PFSK-1 (cell line): ENCODE measurements at regions not wholly inside any gene's neighbourhood (a gene's known extent, or its start where the extent isn't known, plus 50 kb on each side); places are given as distances from the start of the nearest gene placed in this dataset.

Experiments
- FOXP2 ChIP-seq: optimal IDR thresholded peaks from 2 replicates; pipeline ENCODE3; 2011; ENCODE audit warnings: borderline replicate concordance, control low read depth, inconsistent platforms; ENCODE audit not compliant: insufficient read depth; ENCODE audit errors: extremely low read length, extremely low read depth
- POLR2AphosphoS5 ChIP-seq: IDR thresholded peaks from 2 replicates; pipeline ENCODE4 v1.6.1; 2012; ENCODE audit warnings: low read depth, mild to moderate bottlenecking, control low read depth, low read length, moderate library complexity
- REST ChIP-seq, 2 experiments: IDR thresholded peaks; 2 replicates each; pipeline versions ENCODE4 v1.6.1 to v1.8.0; 2011 to 2012; ENCODE audit warnings: low read depth in 2 of 2, low read length in 2 of 2, control low read depth in 1 of 2, inconsistent platforms in 1 of 2, mild to moderate bottlenecking in 1 of 2, moderate library complexity in 1 of 2; ENCODE audit not compliant: insufficient read depth in 1 of 2
- SIN3A ChIP-seq: IDR thresholded peaks from 2 replicates; pipeline ENCODE4 v1.6.1; 2012; ENCODE audit warnings: mild to moderate bottlenecking, low read length, moderate library complexity, borderline replicate concordance; ENCODE audit not compliant: insufficient read depth
- TAF1 ChIP-seq: IDR thresholded peaks from 2 replicates; pipeline ENCODE4 v1.6.1; 2012; ENCODE audit warnings: low read length, control low read depth, borderline replicate concordance; ENCODE audit not compliant: insufficient read depth

DNA sequence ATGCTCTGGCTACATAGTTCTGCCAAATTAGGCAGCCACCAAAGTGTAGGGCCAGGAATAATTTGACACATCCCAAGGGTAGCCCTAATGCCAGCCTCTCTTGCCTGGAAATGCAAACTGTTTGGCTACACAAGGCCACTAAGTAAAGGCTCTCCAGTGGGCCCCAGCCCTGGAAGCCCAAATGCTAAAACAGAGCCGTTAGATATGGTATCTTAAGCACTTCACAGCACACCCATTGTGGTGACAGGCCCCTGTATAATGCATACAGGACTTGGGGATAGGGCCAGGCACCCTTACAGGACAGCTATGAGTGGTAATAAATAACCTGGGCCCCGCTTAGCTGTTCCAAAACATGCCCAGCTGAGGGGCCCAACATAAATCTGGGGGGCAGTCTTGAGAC is 623.9 kb downstream of the BCOR start:
- TF ChIP-seq SIN3A, result no peak
- TF ChIP-seq REST (IDR thresholded peaks at IDR 0.05; ENCODE audit: insufficient read depth in 1 of 2, low read depth in 2 of 2, low read length in 2 of 2), result no peak
- TF ChIP-seq TAF1, result no peak
- no peak for TF ChIP-seq POLR2AphosphoS5
- TF ChIP-seq FOXP2, result no peak

DNA sequence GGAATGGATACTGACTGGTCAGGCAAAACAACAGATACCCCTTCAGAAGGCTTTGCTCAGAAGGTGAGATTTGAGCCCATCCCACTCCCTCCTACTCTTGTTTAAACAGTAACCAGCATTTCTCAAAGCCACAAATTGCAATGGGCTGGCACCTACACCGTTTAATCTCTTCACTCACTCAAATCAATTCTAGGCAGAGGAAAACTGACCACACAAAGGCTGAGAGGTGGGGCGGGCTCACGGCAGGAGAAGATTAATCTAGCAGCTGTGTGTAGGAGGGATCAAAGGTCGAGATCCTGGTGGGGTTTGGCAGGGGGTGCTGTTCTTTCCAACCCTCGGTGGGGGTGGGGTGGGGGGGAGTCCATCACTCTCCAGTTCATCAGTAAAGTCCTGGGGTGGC is 622.4 kb downstream of the BCOR start:
- TF ChIP-seq TAF1 (no peak), REST (IDR thresholded peaks at IDR 0.05; ENCODE audit: insufficient read depth in 1 of 2, low read depth in 2 of 2, low read length in 2 of 2) (no peak), SIN3A (no peak), FOXP2 (no peak), POLR2AphosphoS5 (no peak)

DNA sequence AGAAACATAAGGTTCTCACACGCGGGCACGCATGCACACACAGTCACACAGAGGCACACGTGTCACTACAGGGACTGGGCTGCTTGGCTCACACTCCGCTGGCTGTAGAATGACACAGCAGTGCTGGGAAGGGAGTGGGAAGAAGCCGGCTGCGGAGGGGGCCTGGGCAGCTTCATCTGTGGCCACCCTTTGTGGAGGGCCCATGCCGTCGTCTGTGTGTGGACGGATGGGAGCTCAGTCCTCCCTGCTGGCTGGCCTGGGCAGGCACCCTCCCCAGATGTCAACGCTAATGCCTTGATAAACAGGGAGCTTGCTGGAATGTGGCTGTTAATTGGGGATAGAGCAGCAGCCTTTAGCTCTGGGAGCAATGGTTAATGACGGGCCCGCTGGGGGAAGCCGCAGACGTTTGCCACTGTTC is 621.1 kb downstream of the BCOR start:
- TF ChIP-seq SIN3A, result no peak
- no peak for TF ChIP-seq POLR2AphosphoS5
- TF ChIP-seq FOXP2, result no peak
- no peak for TF ChIP-seq TAF1

DNA sequence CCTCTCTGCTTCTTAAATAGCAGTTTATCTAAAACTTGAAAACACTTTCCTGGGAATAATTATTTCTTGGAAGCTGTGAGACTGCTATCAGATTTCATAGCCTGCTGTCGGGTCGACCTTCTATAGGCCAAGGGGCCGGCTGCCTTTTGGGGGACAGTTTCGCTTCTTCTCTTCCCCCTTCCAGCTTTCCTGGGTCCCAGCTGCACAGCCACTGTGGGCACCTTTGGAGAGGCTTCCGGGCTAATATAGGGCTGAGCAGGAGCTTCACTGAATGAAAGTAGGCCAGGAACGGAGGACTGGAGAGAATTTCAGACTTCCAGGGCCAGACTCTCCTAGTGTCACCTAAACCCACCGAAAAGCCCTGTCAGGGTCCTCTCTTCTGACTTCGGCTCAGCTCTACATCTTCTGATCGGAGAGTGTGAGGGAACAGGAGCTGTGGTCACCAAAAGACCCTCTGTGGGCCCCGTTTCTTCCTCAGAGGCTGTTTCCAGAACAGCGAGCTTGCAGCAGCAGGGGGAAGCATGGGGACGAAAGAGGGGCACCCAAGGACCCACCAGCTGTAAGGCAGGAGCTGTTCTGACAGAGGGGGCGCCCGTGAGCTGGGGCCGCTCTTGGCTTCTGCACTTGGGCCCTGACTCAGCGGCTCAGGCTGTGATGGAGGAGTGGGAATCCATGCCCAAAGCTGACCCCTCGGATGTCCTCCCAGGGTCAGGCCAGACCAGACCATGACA is 620.6 kb downstream of the BCOR start:
- TF ChIP-seq REST (IDR thresholded peaks at IDR 0.05; ENCODE audit: insufficient read depth in 1 of 2, low read depth in 2 of 2, low read length in 2 of 2), result no peak
- no peak for TF ChIP-seq FOXP2
- TF ChIP-seq SIN3A, result no peak
- no peak for TF ChIP-seq POLR2AphosphoS5
- no peak for TF ChIP-seq TAF1

- TF ChIP-seq SIN3A, result no peak
- no peak for TF ChIP-seq REST (IDR thresholded peaks at IDR 0.05; ENCODE audit: insufficient read depth in 1 of 2, low read depth in 2 of 2, low read length in 2 of 2)
- TF ChIP-seq TAF1, result no peak
- no peak for TF ChIP-seq FOXP2
- TF ChIP-seq POLR2AphosphoS5, result no peak
These were observed 620.0 kb downstream of the BCOR start for GRCh38 chrX:39477762-39478120.
